Psoas muscle (tissue), 7 donors: ENCODE measurements at regions not wholly inside any gene's neighbourhood (a gene's known extent, or its start where the extent isn't known, plus 50 kb on each side); places are given as distances from the start of the nearest gene placed in this dataset.

Experiments used
- ATAC-seq, 4 donors: fragments of 200-7000 bp; cut with Tn5 transposase; one replicate each; pipeline ENCODE4 v1.9.1; 2020; ENCODE audit warnings: moderate library complexity in 3 of 4, mild to moderate bottlenecking in 2 of 4
- DNase-seq, 2 donors: peaks; one replicate each; pipeline ENCODE4 v3.0.0-alpha.2; 2020
- H3K27ac ChIP-seq: fragments of 200-600 bp; one replicate; pipeline ENCODE4 v1.8.0; 2022
- H3K27me3 ChIP-seq, 3 donors: fragments of 200-600 bp in 1 of 3; one replicate each; pipeline versions ENCODE4 v1.6.1 to v1.8.0; 2013 to 2022; ENCODE audit warnings: low read length in 2 of 3, mild to moderate bottlenecking in 2 of 3, moderate library complexity in 1 of 3; ENCODE audit not compliant: insufficient read depth in 3 of 3
- H3K36me3 ChIP-seq, 2 donors: fragments of 200-600 bp in 1 of 2; one replicate each; pipeline versions ENCODE4 v1.6.1 to v1.8.0; 2013 to 2022; ENCODE audit warnings: low read depth in 1 of 2, mild to moderate bottlenecking in 1 of 2, moderate library complexity in 1 of 2; ENCODE audit not compliant: insufficient read depth in 1 of 2
- H3K4me1 ChIP-seq: fragments of 200-600 bp; one replicate; pipeline ENCODE4 v1.8.0; 2022
- H3K4me3 ChIP-seq: fragments of 200-600 bp; one replicate; pipeline ENCODE4 v1.8.0; 2022; ENCODE audit warnings: mild to moderate bottlenecking
- H3K9me3 ChIP-seq: fragments of 200-600 bp; one replicate; pipeline ENCODE4 v1.8.0; 2022
- CTCF ChIP-seq: fragments of 200-600 bp; IDR thresholded peaks from one replicate; pipeline ENCODE4 v1.8.0; 2022; ENCODE audit warnings: antibody characterized with exemption
- WGBS, 3 donors: extraction: QIAGEN DNeasy Blood & Tissue Kit; methylation state at CpG; one replicate each; pipeline versions ENCODE4 v1.1.6 to v1.1.7; 2013; 5-methylcytosine and 5-hydroxymethylcytosine counted together
- intact Hi-C, 2 donors: fragments of 100-400 bp; cut with DNase I; formaldehyde crosslinking; loops; one replicate each; pipeline versions ENCODE4 v1.11.0 to v1.14.2; 2022
- donor health status: healthy with polysubstance abuse.
- donor health status: DM: no; HTN: no; CAD: no; lungs with moderate emphysema.
- donor health status: Bipolar disorder and iron deficiency.
- donor health status: healthy.
- donor health status: DM: yes; HTN: yes; CAD: no.
- donor health status: DM: no; HTN: no; CAD: no.
- donor health status: DM: yes; HTN: yes; CAD: no.

- Histone ChIP-seq H3K9me3 (no peaks in the 10 kb centered on the region), H3K27me3 (peaks cover 0 to 3% (median 0%) of the 10 kb centered on the region in 3 donors), H3K27ac (no peak overlapping the region), H3K36me3 (no peaks in the 10 kb centered on the region), H3K4me1 (no peaks in the 10 kb centered on the region), H3K4me3 (no peak overlapping the region)
- DNase-seq, result no peak
- intact Hi-C loops, result no loop called here
- TF ChIP-seq CTCF, result no peak
- no peak for ATAC-seq
Measured at GRCh38 chr12:83361071-83361470, 674.4 kb downstream of the TMTC2 start.

- H3K27me3 ChIP-seq, result peaks cover 0 to 3% (median 0%) of the 10 kb centered on the region in 3 donors
- no peak for DNase-seq
- H3K27ac ChIP-seq, result no peak overlapping the region
- no peaks in the 10 kb centered on the region for H3K9me3 ChIP-seq
- H3K4me3 ChIP-seq, result no peak overlapping the region
- no peaks in the 10 kb centered on the region for H3K36me3 ChIP-seq
- no peak for TF ChIP-seq CTCF
- H3K4me1 ChIP-seq, result no peaks in the 10 kb centered on the region
- intact Hi-C loops, result no loop called here
- 54 to 60% (median 57%) methylated on average over 4 of the region's 4 CpGs for WGBS, 3 donors
- no peak for ATAC-seq
Measured at GRCh38 chr12:83349907-83350611, 663.4 kb downstream of the TMTC2 start.

GRCh38 chr12:83346333-83346732 is 659.6 kb downstream of the TMTC2 start:
- DNase-seq (no peak), ATAC-seq (no peak)
- H3K4me3 ChIP-seq, result no peak overlapping the region
- no peaks in the 10 kb centered on the region for H3K4me1 ChIP-seq
- H3K27me3 ChIP-seq, result peaks cover 0 to 3% (median 0%) of the 10 kb centered on the region in 3 donors
- H3K36me3 ChIP-seq, result no peaks in the 10 kb centered on the region
- TF ChIP-seq CTCF, result no peak
- no peaks in the 10 kb centered on the region for H3K9me3 ChIP-seq
- no peak overlapping the region for H3K27ac ChIP-seq
- intact Hi-C loops, result no loop called here

- no peak for TF ChIP-seq CTCF
- intact Hi-C loops, result no loop called here
- ATAC-seq (no peak), DNase-seq (no peak)
- Histone ChIP-seq H3K36me3 (no peaks in the 10 kb centered on the region), H3K27ac (no peak overlapping the region), H3K9me3 (no peaks in the 10 kb centered on the region), H3K27me3 (no peaks in the 10 kb centered on the region), H3K4me1 (no peaks in the 10 kb centered on the region), H3K4me3 (no peak overlapping the region)
Measured at GRCh38 chr12:83343767-83344166, 657.1 kb downstream of the TMTC2 start.

- ATAC-seq, result no peak
Measured at GRCh38 chr12:83335748-83336147, 649.0 kb downstream of the TMTC2 start.

More at GRCh38 chr12:83335748-83336147, 649.0 kb downstream of the TMTC2 start:
- no peak for DNase-seq
- Histone ChIP-seq H3K9me3 (no peaks in the 10 kb centered on the region), H3K4me3 (no peak overlapping the region), H3K27me3 (no peaks in the 10 kb centered on the region), H3K36me3 (no peaks in the 10 kb centered on the region), H3K4me1 (no peaks in the 10 kb centered on the region), H3K27ac (no peak overlapping the region)
- intact Hi-C loops, result no loop called here
- no peak for TF ChIP-seq CTCF
- 74 to 81% (median 81%) methylated on average over 2 of the region's 2 CpGs for WGBS, 3 donors
